AG09319 (cell line): ENCODE measurements at regions not wholly inside any gene's neighbourhood (a gene's known extent, or its start where the extent isn't known, plus 50 kb on each side); places are given as distances from the start of the nearest gene placed in this dataset.

Experiments
- DNase-seq: peaks from one replicate; pipeline ENCODE4 v3.0.0-alpha.2; 2010; ENCODE audit warnings: low read depth; ENCODE audit errors: extremely low read depth
- CTCF ChIP-seq: IDR thresholded peaks from 2 replicates; pipeline ENCODE4 v1.5.1; 2011; ENCODE audit warnings: low read depth, mild to moderate bottlenecking, inconsistent platforms, low read length, moderate library complexity

- DNase-seq, result no peak
- no peak for TF ChIP-seq CTCF
Measured at GRCh38 chr12:63238892-63239291, 87.9 kb upstream of the AVPR1A start.

GRCh38 chr12:63232896-63233295 is 81.9 kb upstream of the AVPR1A start:
- DNase-seq, result no peak
- no peak for TF ChIP-seq CTCF

GRCh38 chr12:63228853-63229252 is 77.9 kb upstream of the AVPR1A start:
- TF ChIP-seq CTCF, result no peak
- DNase-seq, result no peak

GRCh38 chr12:63226792-63227463 is 75.9 kb upstream of the AVPR1A start:
- DNase-seq, result no peak
- TF ChIP-seq CTCF, result no peak

- no peak for TF ChIP-seq CTCF
- DNase-seq, result no peak
Measured at GRCh38 chr12:63224396-63224795, 73.4 kb upstream of the AVPR1A start.

- TF ChIP-seq CTCF, result no peak
Measured at GRCh38 chr12:63223128-63223527, 72.1 kb upstream of the AVPR1A start.

GRCh38 chr12:63222582-63222981 is 71.6 kb upstream of the AVPR1A start:
- TF ChIP-seq CTCF, result no peak
- no peak for DNase-seq

More at GRCh38 chr12:63223128-63223527, 72.1 kb upstream of the AVPR1A start:
- DNase-seq, result no peak
